ENCODE measurements at regions not wholly inside any gene's neighbourhood (a gene's known extent, or its start where the extent isn't known, plus 50 kb on each side); places are given as distances from the start of the nearest gene placed in this dataset.

DNA sequence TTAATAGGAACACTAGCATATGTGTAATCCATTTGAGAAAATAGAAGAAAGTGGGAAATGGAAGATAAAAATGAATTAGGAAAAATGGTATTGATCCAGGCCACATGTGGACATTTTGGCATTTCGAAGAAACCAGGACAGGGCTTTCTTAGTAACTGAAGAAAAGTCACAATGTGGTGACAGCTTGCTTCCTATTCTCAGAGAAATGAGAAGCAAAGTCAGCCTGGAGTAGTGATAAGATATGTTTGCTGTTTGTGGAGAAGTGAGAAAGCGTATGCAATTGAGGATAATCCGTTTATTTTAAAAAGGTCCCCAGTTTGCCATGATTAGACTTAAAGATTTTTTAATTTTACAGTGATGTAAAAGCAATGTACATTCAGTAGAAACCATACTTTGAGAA is 127.9 kb downstream of the SLITRK6 start:
- no peak overlapping the region for H3K4me3 ChIP-seq
- no peak overlapping the region for H3K27ac ChIP-seq
- no peaks in the 10 kb centered on the region for H3K36me3 ChIP-seq
- DNase-seq (ENCODE audit: low spot score): no peak
- H3K27me3 ChIP-seq (replicated peaks; ENCODE audit: insufficient read depth): no peaks in the 10 kb centered on the region
- TF ChIP-seq, protein P1, sequence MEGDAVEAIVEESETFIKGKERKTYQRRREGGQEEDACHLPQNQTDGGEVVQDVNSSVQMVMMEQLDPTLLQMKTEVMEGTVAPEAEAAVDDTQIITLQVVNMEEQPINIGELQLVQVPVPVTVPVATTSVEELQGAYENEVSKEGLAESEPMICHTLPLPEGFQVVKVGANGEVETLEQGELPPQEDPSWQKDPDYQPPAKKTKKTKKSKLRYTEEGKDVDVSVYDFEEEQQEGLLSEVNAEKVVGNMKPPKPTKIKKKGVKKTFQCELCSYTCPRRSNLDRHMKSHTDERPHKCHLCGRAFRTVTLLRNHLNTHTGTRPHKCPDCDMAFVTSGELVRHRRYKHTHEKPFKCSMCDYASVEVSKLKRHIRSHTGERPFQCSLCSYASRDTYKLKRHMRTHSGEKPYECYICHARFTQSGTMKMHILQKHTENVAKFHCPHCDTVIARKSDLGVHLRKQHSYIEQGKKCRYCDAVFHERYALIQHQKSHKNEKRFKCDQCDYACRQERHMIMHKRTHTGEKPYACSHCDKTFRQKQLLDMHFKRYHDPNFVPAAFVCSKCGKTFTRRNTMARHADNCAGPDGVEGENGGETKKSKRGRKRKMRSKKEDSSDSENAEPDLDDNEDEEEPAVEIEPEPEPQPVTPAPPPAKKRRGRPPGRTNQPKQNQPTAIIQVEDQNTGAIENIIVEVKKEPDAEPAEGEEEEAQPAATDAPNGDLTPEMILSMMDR (IDR thresholded peaks at IDR 0.05): no peak
- H3K9me3 ChIP-seq: peaks cover 3% of the 10 kb centered on the region
- no peaks in the 10 kb centered on the region for H3K4me1 ChIP-seq (ENCODE audit: control insufficient read depth in 1 of 2, low read depth in 2 of 2)
- ATAC-seq (ENCODE audit: insufficient number of reproducible peaks, low FRiP score, low read depth): no peak

DNA sequence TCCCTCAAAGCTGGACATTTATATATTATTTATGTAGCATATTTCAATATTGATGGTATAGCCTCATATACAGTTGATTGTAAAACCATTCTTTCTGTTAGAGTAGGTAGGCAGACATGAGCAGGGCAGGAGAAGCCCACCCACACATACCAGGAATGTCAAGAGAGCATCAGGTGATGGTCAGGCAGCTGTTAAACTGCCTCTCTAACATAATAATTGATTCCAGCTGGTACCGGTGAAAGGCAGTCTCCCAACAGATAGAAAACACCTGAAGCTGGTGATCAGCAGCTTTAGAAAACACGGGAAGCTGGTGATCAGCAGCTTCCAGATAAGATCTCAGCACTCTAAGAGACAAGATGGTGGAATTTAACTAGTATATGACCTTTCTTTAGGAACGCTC is 132.9 kb downstream of the SLITRK6 start:
- Histone ChIP-seq H3K36me3 (no peaks in the 10 kb centered on the region), H3K27ac (no peak overlapping the region), H3K9me3 (no peaks in the 10 kb centered on the region), H3K4me3 (no peak overlapping the region), H3K4me1 (ENCODE audit: control insufficient read depth in 1 of 2, low read depth in 2 of 2) (no peaks in the 10 kb centered on the region), H3K27me3 (replicated peaks; ENCODE audit: insufficient read depth) (no peaks in the 10 kb centered on the region)
- TF ChIP-seq, protein P1 (IDR thresholded peaks at IDR 0.05): no peak
- no peak for ATAC-seq (ENCODE audit: insufficient number of reproducible peaks, low FRiP score, low read depth)
- DNase-seq (ENCODE audit: low spot score): no peak

DNA sequence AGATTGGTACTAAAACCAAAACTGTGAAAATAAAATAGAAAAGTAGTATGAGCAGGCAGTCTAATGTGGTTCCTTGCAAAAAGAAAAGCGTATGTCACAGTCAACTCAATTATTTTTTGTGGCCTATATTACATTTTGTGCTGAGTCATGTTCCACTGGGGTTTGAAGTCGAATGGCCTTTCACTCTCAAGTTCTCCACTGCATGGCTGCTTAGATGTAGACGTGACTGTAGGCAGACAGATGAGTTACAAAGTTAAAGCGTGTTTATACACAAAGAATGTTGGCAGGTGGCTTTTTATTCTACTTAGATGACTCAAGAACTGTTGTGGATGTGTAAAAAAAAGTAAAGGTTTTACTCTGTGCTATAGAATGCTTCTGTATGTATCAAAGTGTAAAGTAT is 133.9 kb downstream of the SLITRK6 start:
- Histone ChIP-seq H3K4me1 (ENCODE audit: control insufficient read depth in 1 of 2, low read depth in 2 of 2) (no peaks in the 10 kb centered on the region), H3K27ac (no peak overlapping the region), H3K4me3 (no peak overlapping the region), H3K27me3 (replicated peaks; ENCODE audit: insufficient read depth) (no peaks in the 10 kb centered on the region), H3K36me3 (no peaks in the 10 kb centered on the region), H3K9me3 (no peaks in the 10 kb centered on the region)
- TF ChIP-seq, protein P1 (IDR thresholded peaks at IDR 0.05): no peak
- ATAC-seq (ENCODE audit: insufficient number of reproducible peaks, low FRiP score, low read depth): no peak
- no peak for DNase-seq (ENCODE audit: low spot score)

DNA sequence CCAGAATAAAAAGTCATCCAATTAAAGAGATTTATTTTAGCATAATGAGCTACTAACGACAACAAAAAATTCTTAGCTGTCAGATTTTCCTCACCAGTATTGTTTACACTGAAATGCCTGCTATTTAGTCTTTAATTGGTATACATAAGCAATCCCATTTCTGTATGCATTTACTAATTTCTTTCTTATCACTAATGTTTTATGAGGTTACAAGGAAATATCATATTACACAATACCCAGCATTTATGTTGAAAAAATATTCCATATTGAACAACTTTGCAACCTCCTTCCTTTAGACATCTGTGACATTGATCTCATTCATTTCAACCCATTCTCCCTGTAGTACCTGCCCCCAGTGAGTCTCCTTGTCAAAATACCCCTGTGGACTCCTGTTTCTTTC is 135.4 kb downstream of the SLITRK6 start:
- Histone ChIP-seq H3K27ac (no peak overlapping the region), H3K36me3 (no peaks in the 10 kb centered on the region), H3K4me1 (ENCODE audit: control insufficient read depth in 1 of 2, low read depth in 2 of 2) (no peaks in the 10 kb centered on the region), H3K4me3 (no peak overlapping the region), H3K9me3 (no peaks in the 10 kb centered on the region), H3K27me3 (replicated peaks; ENCODE audit: insufficient read depth) (no peaks in the 10 kb centered on the region)
- ATAC-seq (ENCODE audit: insufficient number of reproducible peaks, low FRiP score, low read depth) (no peak), DNase-seq (ENCODE audit: low spot score) (no peak)
- TF ChIP-seq, protein P1 (IDR thresholded peaks at IDR 0.05): no peak

DNA sequence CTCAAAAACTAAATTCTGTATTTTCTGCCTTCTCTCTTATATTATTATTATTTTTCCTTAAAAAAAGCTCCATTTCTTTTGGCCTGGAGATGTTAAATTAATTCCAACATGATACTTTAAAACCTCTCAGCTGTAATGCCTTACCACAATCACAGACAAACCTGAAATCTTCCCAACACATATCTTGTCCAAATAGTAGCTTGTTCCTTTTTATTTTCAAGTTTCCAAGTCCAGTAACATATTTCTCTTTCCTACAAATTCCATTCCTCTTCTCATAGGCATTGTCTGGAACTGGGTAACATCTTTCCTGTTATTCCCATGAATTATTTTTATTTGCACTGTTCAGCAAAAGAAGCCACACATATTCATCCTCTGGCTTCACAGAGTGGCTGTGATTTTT is 137.0 kb downstream of the SLITRK6 start:
- no peak overlapping the region for H3K27ac ChIP-seq

More for the DNA sequence above, 137.0 kb downstream of the SLITRK6 start:
- Histone ChIP-seq H3K36me3 (no peaks in the 10 kb centered on the region), H3K9me3 (no peaks in the 10 kb centered on the region), H3K4me3 (no peak overlapping the region), H3K27me3 (replicated peaks; ENCODE audit: insufficient read depth) (no peaks in the 10 kb centered on the region), H3K4me1 (ENCODE audit: control insufficient read depth in 1 of 2, low read depth in 2 of 2) (no peaks in the 10 kb centered on the region)
- TF ChIP-seq, protein P1 (IDR thresholded peaks at IDR 0.05): no peak
- DNase-seq (ENCODE audit: low spot score): no peak
- no peak for ATAC-seq (ENCODE audit: insufficient number of reproducible peaks, low FRiP score, low read depth)
